ENCODE measurements at regions not wholly inside any gene's neighbourhood (a gene's known extent, or its start where the extent isn't known, plus 50 kb on each side); places are given as distances from the start of the nearest gene placed in this dataset.

DNA sequence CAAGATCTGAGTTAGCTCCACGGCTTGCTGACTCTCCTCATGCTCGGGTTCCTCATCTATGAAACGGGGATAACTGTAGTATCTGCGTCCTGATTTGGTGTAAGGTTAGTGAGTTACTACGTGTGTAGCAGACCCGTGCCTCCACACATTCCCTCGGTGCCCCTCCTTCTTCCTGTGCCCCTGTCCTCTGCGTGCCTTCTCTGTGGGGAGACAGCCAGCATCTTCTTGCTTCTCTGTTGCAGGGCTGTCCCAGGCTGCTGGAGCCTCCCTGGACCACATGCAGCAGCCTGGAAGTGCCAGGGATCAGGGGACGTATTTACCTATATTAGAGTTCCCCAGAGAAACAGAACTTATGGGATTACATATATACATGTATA lies 93.1 kb upstream of the PRNP start (continued):
- TF ChIP-seq, protein P1, sequence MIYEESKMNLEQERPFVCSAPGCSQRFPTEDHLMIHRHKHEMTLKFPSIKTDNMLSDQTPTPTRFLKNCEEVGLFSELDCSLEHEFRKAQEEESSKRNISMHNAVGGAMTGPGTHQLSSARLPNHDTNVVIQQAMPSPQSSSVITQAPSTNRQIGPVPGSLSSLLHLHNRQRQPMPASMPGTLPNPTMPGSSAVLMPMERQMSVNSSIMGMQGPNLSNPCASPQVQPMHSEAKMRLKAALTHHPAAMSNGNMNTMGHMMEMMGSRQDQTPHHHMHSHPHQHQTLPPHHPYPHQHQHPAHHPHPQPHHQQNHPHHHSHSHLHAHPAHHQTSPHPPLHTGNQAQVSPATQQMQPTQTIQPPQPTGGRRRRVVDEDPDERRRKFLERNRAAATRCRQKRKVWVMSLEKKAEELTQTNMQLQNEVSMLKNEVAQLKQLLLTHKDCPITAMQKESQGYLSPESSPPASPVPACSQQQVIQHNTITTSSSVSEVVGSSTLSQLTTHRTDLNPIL (CRISPR knock-in tag; IDR thresholded peaks at IDR 0.05; ENCODE audit: low read depth), result no peak

DNA sequence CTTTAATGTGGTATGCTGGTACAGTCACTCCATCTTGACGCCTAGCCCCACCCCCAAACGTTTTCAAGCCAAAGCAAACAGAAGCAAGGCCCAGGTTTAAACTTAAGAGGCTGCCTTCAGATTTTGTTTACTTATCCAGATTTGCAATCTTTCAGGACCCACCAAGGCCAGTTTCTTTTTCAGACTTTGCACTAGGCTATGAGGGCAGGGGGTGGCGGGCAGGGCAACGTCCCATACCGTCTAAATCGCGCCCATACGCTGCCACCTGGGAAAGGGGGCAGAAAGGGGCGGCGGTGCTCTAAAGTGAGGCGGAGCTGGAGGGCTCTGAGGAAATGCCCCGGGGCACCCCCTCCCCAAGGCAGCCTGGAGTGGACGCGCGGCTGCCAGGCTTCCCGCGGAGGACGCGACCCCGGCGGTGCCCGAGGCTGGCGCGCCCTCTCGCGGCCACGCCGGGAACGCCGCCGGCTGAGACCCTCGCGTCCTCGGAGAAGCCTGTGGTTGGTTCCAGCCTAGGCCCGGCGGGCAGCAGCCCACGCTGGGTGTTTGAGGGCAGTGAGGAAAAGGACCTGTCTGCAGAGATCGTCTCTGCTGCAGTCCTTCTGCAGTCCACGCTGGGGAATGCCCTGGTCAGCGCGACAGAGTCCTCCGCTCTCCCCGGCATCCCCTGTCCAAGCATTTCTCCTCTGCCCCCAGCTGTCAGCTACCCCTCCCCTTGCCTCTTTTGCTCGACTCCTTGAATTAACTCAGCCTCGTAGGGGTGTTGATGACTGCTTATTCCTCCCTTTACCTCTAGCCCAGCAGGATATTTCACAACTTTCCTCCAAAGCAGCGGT lies 93.7 kb upstream of the PRNP start:
- TF ChIP-seq TOX (CRISPR knock-in tag; IDR thresholded peaks at IDR 0.05; ENCODE audit: borderline replicate concordance) (no peak), BACH2 (CRISPR knock-in tag; IDR thresholded peaks at IDR 0.05; ENCODE audit: borderline replicate concordance) (no peak), SNAI2 (CRISPR knock-in tag; IDR thresholded peaks at IDR 0.05) (no peak), ZFP30 (CRISPR knock-in tag; IDR thresholded peaks at IDR 0.05) (no peak), ZC3H10 (CRISPR knock-in tag; IDR thresholded peaks at IDR 0.05) (no peak), ZNF70 (CRISPR knock-in tag; IDR thresholded peaks at IDR 0.05) (no peak), ZFP3 (CRISPR knock-in tag; IDR thresholded peaks at IDR 0.05) (no peak), POU6F1 (CRISPR knock-in tag; IDR thresholded peaks at IDR 0.05; ENCODE audit: borderline replicate concordance, low read depth) (no peak)
- peak; percentile 98 for ATAC-seq

- TF ChIP-seq CSDC2 (CRISPR knock-in tag; IDR thresholded peaks at IDR 0.05), result no peak
- TF ChIP-seq PPARA (CRISPR knock-in tag; IDR thresholded peaks at IDR 0.05; ENCODE audit: borderline replicate concordance), result no peak
- no peak for TF ChIP-seq RARB (CRISPR knock-in tag; IDR thresholded peaks at IDR 0.05)
- no peak for TF ChIP-seq GLIS3 (CRISPR knock-in tag; IDR thresholded peaks at IDR 0.05)
- no peak for TF ChIP-seq ZNF70 (CRISPR knock-in tag; IDR thresholded peaks at IDR 0.05)
- no peak for TF ChIP-seq PATZ1 (CRISPR knock-in tag; IDR thresholded peaks at IDR 0.05; ENCODE audit: borderline replicate concordance)
- TF ChIP-seq ZFP3 (CRISPR knock-in tag; IDR thresholded peaks at IDR 0.05), result no peak
- no peak for TF ChIP-seq ISL1 (CRISPR knock-in tag; IDR thresholded peaks at IDR 0.05)
- no peak for TF ChIP-seq POU6F1 (CRISPR knock-in tag; IDR thresholded peaks at IDR 0.05; ENCODE audit: borderline replicate concordance, low read depth)
- TF ChIP-seq TCF4 (CRISPR knock-in tag; IDR thresholded peaks at IDR 0.05; ENCODE audit: borderline replicate concordance), result no peak
- no peak for TF ChIP-seq ZNF8 (CRISPR knock-in tag; IDR thresholded peaks at IDR 0.05)
- ATAC-seq, result no peak
Observed at GRCh38 chr20:4591975-4592315, 94.3 kb upstream of the PRNP start.

DNA sequence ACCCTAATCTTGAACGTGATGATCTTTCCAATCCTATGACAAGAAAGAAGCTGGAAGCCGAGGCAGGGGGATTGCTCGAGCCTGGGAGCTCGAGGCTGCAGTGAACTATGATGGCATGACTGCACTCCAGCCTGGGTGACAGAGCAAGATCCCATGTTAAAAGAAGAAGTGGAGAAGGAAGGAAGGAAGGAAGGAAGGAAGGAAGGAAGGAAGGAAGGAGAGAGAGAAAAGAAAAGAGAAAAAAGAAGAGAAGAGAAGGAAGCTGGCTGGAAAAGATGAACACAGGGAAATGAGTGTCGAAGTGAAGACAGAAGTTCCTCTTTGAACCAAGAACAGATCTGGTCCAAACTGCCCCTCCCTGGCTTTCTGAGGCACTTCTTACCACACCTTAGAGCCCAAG lies 100.5 kb upstream of the PRNP start:
- no peak for ATAC-seq
- TF ChIP-seq TOX (CRISPR knock-in tag; IDR thresholded peaks at IDR 0.05; ENCODE audit: borderline replicate concordance) (no peak), GLIS3 (CRISPR knock-in tag; IDR thresholded peaks at IDR 0.05) (no peak), CSRNP3 (CRISPR knock-in tag; IDR thresholded peaks at IDR 0.05) (no peak), ESRRG (CRISPR knock-in tag; IDR thresholded peaks at IDR 0.05) (no peak), ZFP3 (CRISPR knock-in tag; IDR thresholded peaks at IDR 0.05) (no peak), POU6F1 (CRISPR knock-in tag; IDR thresholded peaks at IDR 0.05; ENCODE audit: borderline replicate concordance, low read depth) (no peak), ISL1 (CRISPR knock-in tag; IDR thresholded peaks at IDR 0.05) (no peak), ARNTL (CRISPR knock-in tag; IDR thresholded peaks at IDR 0.05; ENCODE audit: borderline replicate concordance, low read depth) (no peak), BACH2 (CRISPR knock-in tag; IDR thresholded peaks at IDR 0.05; ENCODE audit: borderline replicate concordance) (no peak), CSDC2 (CRISPR knock-in tag; IDR thresholded peaks at IDR 0.05) (no peak), PPARA (CRISPR knock-in tag; IDR thresholded peaks at IDR 0.05; ENCODE audit: borderline replicate concordance) (no peak), SNAI2 (CRISPR knock-in tag; IDR thresholded peaks at IDR 0.05) (no peak), RARB (CRISPR knock-in tag; IDR thresholded peaks at IDR 0.05) (no peak)
- TF ChIP-seq, protein P1 (CRISPR knock-in tag; IDR thresholded peaks at IDR 0.05; ENCODE audit: low read depth), result no peak
